ENCODE measurements at regions not wholly inside any gene's neighbourhood (a gene's known extent, or its start where the extent isn't known, plus 50 kb on each side); places are given as distances from the start of the nearest gene placed in this dataset.

DNA sequence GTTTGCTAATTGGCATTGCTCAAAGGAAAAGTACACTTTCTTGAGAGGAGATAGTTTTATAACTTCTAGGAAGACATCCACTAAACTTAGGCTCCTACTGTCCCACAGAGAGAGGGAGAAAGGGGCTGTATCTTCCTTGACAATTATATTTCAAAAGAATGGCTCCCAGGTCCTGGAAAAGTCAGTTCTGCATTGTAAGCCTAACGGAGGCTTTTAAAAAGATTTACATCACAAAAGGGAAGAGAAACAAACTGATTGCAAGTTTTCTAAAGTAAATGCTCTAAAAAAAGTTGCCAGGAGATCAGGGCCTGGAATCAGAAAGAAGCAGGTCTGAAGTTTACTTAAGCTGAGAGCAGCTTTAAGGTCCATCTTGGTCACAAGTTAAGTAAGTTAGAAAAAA, 839.5 kb downstream of the FRK start:
- no peak overlapping the region for H2AFZ ChIP-seq (ENCODE audit: low read length)

DNA sequence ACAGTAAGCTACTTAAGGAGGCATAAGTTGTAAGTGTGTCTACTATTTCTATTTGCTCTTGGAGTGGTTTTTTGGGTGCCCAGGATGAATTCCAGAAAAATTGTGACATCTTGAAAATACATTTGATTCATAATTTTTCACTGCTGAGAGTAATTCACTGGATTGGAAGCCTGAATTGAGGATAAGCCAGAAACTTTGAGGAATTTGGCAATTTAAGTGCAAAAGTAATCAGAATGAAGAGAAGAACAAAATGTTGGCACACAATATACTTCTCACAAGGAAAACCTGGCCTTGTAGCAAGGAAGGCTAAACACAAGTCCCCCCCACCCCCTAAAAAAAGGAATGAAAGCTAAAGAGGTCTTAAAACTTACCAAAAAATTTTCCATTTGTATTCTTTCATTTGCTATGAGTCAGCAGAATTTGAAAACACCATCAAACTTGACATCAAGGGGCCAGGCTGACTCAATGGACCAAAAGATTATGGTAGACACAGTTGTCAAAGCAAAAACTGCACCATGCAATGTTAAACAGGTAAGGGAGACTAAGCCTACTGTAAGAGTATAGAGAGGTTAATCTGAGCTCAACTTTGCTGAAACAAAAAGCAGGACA, 840.0 kb downstream of the FRK start:
- no peak overlapping the region for H3K4me3 ChIP-seq (ENCODE audit: low read length)
- no peak overlapping the region for H3K4me2 ChIP-seq (ENCODE audit: low read depth, low read length)
- no peaks in the 10 kb centered on the region for H4K20me1 ChIP-seq (ENCODE audit: insufficient read depth, low read length)
- H3K36me3 ChIP-seq (replicated peaks; ENCODE audit: insufficient read depth, low read length), result no peaks in the 10 kb centered on the region
- no peaks in the 10 kb centered on the region for H3K27me3 ChIP-seq (replicated peaks; ENCODE audit: insufficient read depth, low read length)
- no peaks in the 10 kb centered on the region for H3F3A ChIP-seq (ENCODE audit: insufficient read depth, low read length)
- H3K9me3 ChIP-seq (replicated peaks; ENCODE audit: insufficient read depth, low read length), result no peaks in the 10 kb centered on the region
- H2AFZ ChIP-seq (ENCODE audit: low read length), result no peak overlapping the region
- H3K4me1 ChIP-seq (ENCODE audit: low read length), result no peaks in the 10 kb centered on the region
- H3K79me2 ChIP-seq (ENCODE audit: low read length), result no peaks in the 10 kb centered on the region
- H3K9me2 ChIP-seq (replicated peaks; ENCODE audit: insufficient read depth, low read length), result no peaks in the 10 kb centered on the region
- TF ChIP-seq EZH2phosphoT487 (IDR thresholded peaks at IDR 0.05; ENCODE audit: low read length), result no peak
- TF ChIP-seq EZH2 (optimal IDR thresholded peaks at IDR 0.05; ENCODE audit: low read depth, low read length), result no peak
- TF ChIP-seq, protein P1, sequence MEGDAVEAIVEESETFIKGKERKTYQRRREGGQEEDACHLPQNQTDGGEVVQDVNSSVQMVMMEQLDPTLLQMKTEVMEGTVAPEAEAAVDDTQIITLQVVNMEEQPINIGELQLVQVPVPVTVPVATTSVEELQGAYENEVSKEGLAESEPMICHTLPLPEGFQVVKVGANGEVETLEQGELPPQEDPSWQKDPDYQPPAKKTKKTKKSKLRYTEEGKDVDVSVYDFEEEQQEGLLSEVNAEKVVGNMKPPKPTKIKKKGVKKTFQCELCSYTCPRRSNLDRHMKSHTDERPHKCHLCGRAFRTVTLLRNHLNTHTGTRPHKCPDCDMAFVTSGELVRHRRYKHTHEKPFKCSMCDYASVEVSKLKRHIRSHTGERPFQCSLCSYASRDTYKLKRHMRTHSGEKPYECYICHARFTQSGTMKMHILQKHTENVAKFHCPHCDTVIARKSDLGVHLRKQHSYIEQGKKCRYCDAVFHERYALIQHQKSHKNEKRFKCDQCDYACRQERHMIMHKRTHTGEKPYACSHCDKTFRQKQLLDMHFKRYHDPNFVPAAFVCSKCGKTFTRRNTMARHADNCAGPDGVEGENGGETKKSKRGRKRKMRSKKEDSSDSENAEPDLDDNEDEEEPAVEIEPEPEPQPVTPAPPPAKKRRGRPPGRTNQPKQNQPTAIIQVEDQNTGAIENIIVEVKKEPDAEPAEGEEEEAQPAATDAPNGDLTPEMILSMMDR (IDR thresholded peaks at IDR 0.05; ENCODE audit: low read length), result no peak
- DNase-seq, result no peak
- no peak overlapping the region for H3K27ac ChIP-seq (ENCODE audit: low read length)
- H3K9ac ChIP-seq (ENCODE audit: low read length), result no peak overlapping the region

More for the DNA sequence above, 839.5 kb downstream of the FRK start:
- no peak for TF ChIP-seq EZH2 (optimal IDR thresholded peaks at IDR 0.05; ENCODE audit: low read depth, low read length)
- TF ChIP-seq, protein P1 (IDR thresholded peaks at IDR 0.05; ENCODE audit: low read length), result no peak
- TF ChIP-seq EZH2phosphoT487 (IDR thresholded peaks at IDR 0.05; ENCODE audit: low read length), result no peak
- Histone ChIP-seq H4K20me1 (ENCODE audit: insufficient read depth, low read length) (no peaks in the 10 kb centered on the region), H3K27ac (ENCODE audit: low read length) (no peak overlapping the region), H3K4me3 (ENCODE audit: low read length) (no peak overlapping the region), H3K9me3 (replicated peaks; ENCODE audit: insufficient read depth, low read length) (no peaks in the 10 kb centered on the region), H3K9ac (ENCODE audit: low read length) (no peak overlapping the region), H3K27me3 (replicated peaks; ENCODE audit: insufficient read depth, low read length) (no peaks in the 10 kb centered on the region), H3K9me2 (replicated peaks; ENCODE audit: insufficient read depth, low read length) (no peaks in the 10 kb centered on the region), H3K4me2 (ENCODE audit: low read depth, low read length) (no peak overlapping the region), H3K79me2 (ENCODE audit: low read length) (no peaks in the 10 kb centered on the region), H3K4me1 (ENCODE audit: low read length) (no peaks in the 10 kb centered on the region), H3K36me3 (replicated peaks; ENCODE audit: insufficient read depth, low read length) (no peaks in the 10 kb centered on the region), H3F3A (ENCODE audit: insufficient read depth, low read length) (no peaks in the 10 kb centered on the region)
- DNase-seq, result no peak

DNA sequence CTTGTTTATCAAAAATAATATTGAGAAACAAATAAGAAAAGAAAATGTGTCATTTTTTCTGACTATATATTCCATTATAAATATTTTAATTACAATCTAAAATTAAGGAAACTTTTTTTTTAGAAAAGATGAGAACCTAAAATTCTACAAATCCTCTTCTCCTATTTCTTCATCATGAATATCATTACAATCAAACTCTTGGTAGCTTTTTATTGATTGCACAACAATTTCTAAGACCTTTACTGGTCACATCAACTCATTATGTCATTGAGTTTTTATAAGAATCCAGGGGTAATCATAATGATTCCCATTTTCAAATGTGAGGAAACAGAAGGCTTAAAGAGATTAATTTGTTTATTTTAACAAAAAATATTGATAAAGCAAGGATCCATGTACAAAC, 841.0 kb downstream of the FRK start:
- no peak for DNase-seq
- Histone ChIP-seq H3K36me3 (replicated peaks; ENCODE audit: insufficient read depth, low read length) (no peaks in the 10 kb centered on the region), H3K27ac (ENCODE audit: low read length) (no peak overlapping the region), H2AFZ (ENCODE audit: low read length) (no peak overlapping the region), H3K4me2 (ENCODE audit: low read depth, low read length) (no peak overlapping the region), H3K27me3 (replicated peaks; ENCODE audit: insufficient read depth, low read length) (no peaks in the 10 kb centered on the region), H3K4me1 (ENCODE audit: low read length) (no peaks in the 10 kb centered on the region), H3K9me2 (replicated peaks; ENCODE audit: insufficient read depth, low read length) (no peaks in the 10 kb centered on the region), H3F3A (ENCODE audit: insufficient read depth, low read length) (no peaks in the 10 kb centered on the region), H3K4me3 (ENCODE audit: low read length) (no peak overlapping the region), H3K79me2 (ENCODE audit: low read length) (no peaks in the 10 kb centered on the region), H3K9me3 (replicated peaks; ENCODE audit: insufficient read depth, low read length) (no peaks in the 10 kb centered on the region), H4K20me1 (ENCODE audit: insufficient read depth, low read length) (no peaks in the 10 kb centered on the region), H3K9ac (ENCODE audit: low read length) (no peak overlapping the region)
- TF ChIP-seq EZH2 (optimal IDR thresholded peaks at IDR 0.05; ENCODE audit: low read depth, low read length) (no peak), EZH2phosphoT487 (IDR thresholded peaks at IDR 0.05; ENCODE audit: low read length) (no peak)
- TF ChIP-seq, protein P1 (IDR thresholded peaks at IDR 0.05; ENCODE audit: low read length), result no peak
